Trophoblast cell (in vitro differentiated cells and primary cell): ENCODE measurements at regions not wholly inside any gene's neighbourhood (a gene's known extent, or its start where the extent isn't known, plus 50 kb on each side); places are given as distances from the start of the nearest gene placed in this dataset.
"Not testable (repeated sequence)": the region's sequence is repeated elsewhere in the genome, so short reads cannot be mapped to it uniquely, and the experiment has no call there.

Source experiments
- DNase-seq, 2 donors: peaks; one replicate each; pipeline ENCODE4 v3.0.0-alpha.2; 2016
- H2AFZ ChIP-seq: 2 replicates; pipeline ENCODE4 v1.6.1; 2013; ENCODE audit warnings: low read length, moderate library complexity, mild to moderate bottlenecking; ENCODE audit not compliant: insufficient read depth, poor library complexity
- H2AK5ac ChIP-seq: 2 replicates; pipeline ENCODE4 v1.6.1; 2013; ENCODE audit warnings: mild to moderate bottlenecking, low read length
- H2BK120ac ChIP-seq: 2 replicates; pipeline ENCODE4 v1.6.1; 2013; ENCODE audit warnings: low read length, mild to moderate bottlenecking, moderate library complexity; ENCODE audit not compliant: insufficient read depth, poor library complexity
- H2BK12ac ChIP-seq: 2 replicates; pipeline ENCODE4 v1.6.1; 2013; ENCODE audit warnings: mild to moderate bottlenecking, low read length, moderate library complexity
- H2BK5ac ChIP-seq: 2 replicates; pipeline ENCODE4 v1.6.1; 2013; ENCODE audit warnings: low read length, low read depth, moderate library complexity, mild to moderate bottlenecking; ENCODE audit not compliant: poor library complexity
- H3K14ac ChIP-seq: 2 replicates; pipeline ENCODE4 v1.6.1; 2013; ENCODE audit warnings: mild to moderate bottlenecking, low read length
- H3K18ac ChIP-seq: 2 replicates; pipeline ENCODE4 v1.6.1; 2013; ENCODE audit warnings: mild to moderate bottlenecking, low read length
- H3K23ac ChIP-seq: 2 replicates; pipeline ENCODE4 v1.6.1; 2013; ENCODE audit warnings: low read length
- H3K27ac ChIP-seq: 2 replicates; pipeline ENCODE4 v1.5.1; 2013; ENCODE audit warnings: low read depth, mild to moderate bottlenecking, inconsistent platforms, low read length, moderate library complexity
- H3K27me3 ChIP-seq: 2 replicates; pipeline ENCODE4 v1.6.1; 2013; ENCODE audit warnings: inconsistent platforms, mild to moderate bottlenecking, low read length, moderate library complexity; ENCODE audit not compliant: insufficient read depth
- H3K36me3 ChIP-seq, 2 experiments: 1 replicate in 1 of 2; 2 replicates in 1 of 2; pipeline ENCODE4 v1.6.1; 2013; ENCODE audit warnings: low read length in 2 of 2, mild to moderate bottlenecking in 2 of 2, moderate library complexity in 1 of 2; ENCODE audit not compliant: insufficient read depth in 2 of 2, control insufficient read depth in 1 of 2
- H3K4ac ChIP-seq: 2 replicates; pipeline ENCODE4 v1.6.1; 2013; ENCODE audit warnings: low read depth, mild to moderate bottlenecking, low read length, moderate library complexity
- H3K4me1 ChIP-seq, 2 experiments: 1 replicate in 1 of 2; 2 replicates in 1 of 2; pipeline ENCODE4 v1.6.1; 2013; ENCODE audit warnings: low read length in 2 of 2, mild to moderate bottlenecking in 2 of 2, moderate library complexity in 1 of 2; ENCODE audit not compliant: insufficient read depth in 2 of 2, control insufficient read depth in 1 of 2
- H3K4me2 ChIP-seq: 2 replicates; pipeline ENCODE4 v1.6.1; 2013; ENCODE audit warnings: inconsistent platforms, mild to moderate bottlenecking, low read length, moderate library complexity
- H3K4me3 ChIP-seq: 2 replicates; pipeline ENCODE4 v1.5.1; 2013; ENCODE audit warnings: mild to moderate bottlenecking, low read depth, low read length, inconsistent platforms
- H3K79me1 ChIP-seq: one replicate; pipeline ENCODE4 v1.6.1; 2013; ENCODE audit warnings: low read length
- H3K79me2 ChIP-seq: 2 replicates; pipeline ENCODE4 v1.6.1; 2013; ENCODE audit warnings: low read length, mild to moderate bottlenecking; ENCODE audit not compliant: control insufficient read depth, insufficient read depth, poor library complexity
- H3K9ac ChIP-seq: 2 replicates; pipeline ENCODE4 v1.6.1; 2013; ENCODE audit warnings: mild to moderate bottlenecking, low read length
- H3K9me3 ChIP-seq: 2 replicates; pipeline ENCODE4 v1.6.1; 2013; ENCODE audit warnings: low read depth, mild to moderate bottlenecking, control low read depth, inconsistent platforms, low read length; ENCODE audit not compliant: insufficient read depth
- H4K12ac ChIP-seq: 2 replicates; pipeline ENCODE4 v1.6.1; 2013; ENCODE audit warnings: low read depth, mild to moderate bottlenecking, low read length, moderate library complexity
- H4K8ac ChIP-seq: 2 replicates; pipeline ENCODE4 v1.6.1; 2013; ENCODE audit warnings: low read depth, mild to moderate bottlenecking, low read length, moderate library complexity
- H4K91ac ChIP-seq: one replicate; pipeline ENCODE4 v1.6.1; 2013; ENCODE audit warnings: low read depth, mild to moderate bottlenecking, low read length, moderate library complexity
- WGBS: extraction: QIAGEN DNeasy Blood & Tissue Kit; methylation state at CpG from one replicate; pipeline ENCODE4 v1.1.7; 2013; ENCODE audit warnings: missing lambda C conversion rate; ENCODE audit not compliant: insufficient read length, insufficient coverage; ENCODE audit errors: extremely low coverage; 5-methylcytosine and 5-hydroxymethylcytosine counted together

- H3K9me3 ChIP-seq, DNase-seq, H2AFZ ChIP-seq, H3K9ac ChIP-seq, H2BK120ac ChIP-seq, H3K14ac ChIP-seq, H3K4ac ChIP-seq, H2BK5ac ChIP-seq, H3K23ac ChIP-seq, H4K12ac ChIP-seq, H3K4me2 ChIP-seq, H4K8ac ChIP-seq, H3K4me3 ChIP-seq, H3K79me1 ChIP-seq, H3K27me3 ChIP-seq, H3K27ac ChIP-seq, H3K36me3 ChIP-seq, H4K91ac ChIP-seq, H2AK5ac ChIP-seq, H3K4me1 ChIP-seq, H3K18ac ChIP-seq, H3K79me2 ChIP-seq, H2BK12ac ChIP-seq: not testable (repeated sequence)
- no CpG with 5 or more reads among the region's 2 CpGs for WGBS
Measured at GRCh38 chr5:124168093-124168492, 578.3 kb downstream of the ZNF608 start.

- H3K18ac ChIP-seq: no peak overlapping the region
- H3K27ac ChIP-seq: no peak overlapping the region
- H2BK5ac ChIP-seq: no peak overlapping the region
- no peak overlapping the region for H3K23ac ChIP-seq
- H3K4me2 ChIP-seq: no peak overlapping the region
- H2BK12ac ChIP-seq: no peak overlapping the region
- H3K4ac ChIP-seq: no peak overlapping the region
- H4K91ac ChIP-seq: no peak overlapping the region
- no peaks in the 10 kb centered on the region for H3K4me1 ChIP-seq
- H3K27me3 ChIP-seq: no peaks in the 10 kb centered on the region
- DNase-seq: no peak
- H3K14ac ChIP-seq: no peak overlapping the region
- no peaks in the 10 kb centered on the region for H3K36me3 ChIP-seq
- no peaks in the 10 kb centered on the region for H3K9me3 ChIP-seq
- H2AFZ ChIP-seq: no peak overlapping the region
- H3K79me2 ChIP-seq: no peaks in the 10 kb centered on the region
- no peaks in the 10 kb centered on the region for H3K79me1 ChIP-seq
- no peak overlapping the region for H4K12ac ChIP-seq
- H2BK120ac ChIP-seq: no peak overlapping the region
- no CpG with 5 or more reads among the region's 8 CpGs for WGBS
- H3K9ac ChIP-seq: no peak overlapping the region
- no peak overlapping the region for H2AK5ac ChIP-seq
- no peak overlapping the region for H3K4me3 ChIP-seq
- H4K8ac ChIP-seq: no peak overlapping the region
Measured at GRCh38 chr5:124162767-124163532, 583.5 kb downstream of the ZNF608 start.

- no CpG with 5 or more reads among the region's 5 CpGs for WGBS
- no peaks in the 10 kb centered on the region for H3K36me3 ChIP-seq
- no peak overlapping the region for H2BK5ac ChIP-seq
- H2BK120ac ChIP-seq: no peak overlapping the region
- H3K27ac ChIP-seq: no peak overlapping the region
- H3K4ac ChIP-seq: no peak overlapping the region
- H2BK12ac ChIP-seq: no peak overlapping the region
- H3K18ac ChIP-seq: no peak overlapping the region
- H3K79me1 ChIP-seq: no peaks in the 10 kb centered on the region
- DNase-seq: no peak
- H3K14ac ChIP-seq: no peak overlapping the region
- H2AFZ ChIP-seq: no peak overlapping the region
- H3K4me1 ChIP-seq: no peaks in the 10 kb centered on the region
- H4K8ac ChIP-seq: no peak overlapping the region
- no peak overlapping the region for H3K23ac ChIP-seq
- H3K4me2 ChIP-seq: no peak overlapping the region
- H3K79me2 ChIP-seq: no peaks in the 10 kb centered on the region
- no peak overlapping the region for H3K4me3 ChIP-seq
- no peaks in the 10 kb centered on the region for H3K27me3 ChIP-seq
- no peak overlapping the region for H4K91ac ChIP-seq
- no peak overlapping the region for H4K12ac ChIP-seq
- H3K9ac ChIP-seq: no peak overlapping the region
- H2AK5ac ChIP-seq: no peak overlapping the region
- H3K9me3 ChIP-seq: no peaks in the 10 kb centered on the region
Measured at GRCh38 chr5:124161266-124161665, 585.2 kb downstream of the ZNF608 start.

GRCh38 chr5:124160265-124160664, 586.2 kb downstream of the ZNF608 start:
- Histone ChIP-seq H3K9me3 (peaks cover 4% of the 10 kb centered on the region), H3K27me3 (no peaks in the 10 kb centered on the region)

More at GRCh38 chr5:124160265-124160664, 586.2 kb downstream of the ZNF608 start:
- Histone ChIP-seq H3K4ac (no peak overlapping the region), H3K9ac (no peak overlapping the region), H3K14ac (no peak overlapping the region), H3K18ac (no peak overlapping the region), H3K79me2 (no peaks in the 10 kb centered on the region), H3K27ac (no peak overlapping the region), H2BK12ac (no peak overlapping the region), H4K8ac (no peak overlapping the region), H2BK120ac (no peak overlapping the region), H2AFZ (no peak overlapping the region), H2AK5ac (no peak overlapping the region), H4K12ac (no peak overlapping the region), H3K4me2 (no peak overlapping the region), H3K4me1 (no peaks in the 10 kb centered on the region), H3K23ac (no peak overlapping the region), H4K91ac (no peak overlapping the region), H3K36me3 (peaks cover 0 to 2% of the 10 kb centered on the region in 2 experiments), H2BK5ac (no peak overlapping the region), H3K79me1 (no peaks in the 10 kb centered on the region), H3K4me3 (no peak overlapping the region)
- WGBS: no CpG with 5 or more reads among the region's 2 CpGs
- DNase-seq: no peak
